HG02943 (cell line): ENCODE measurements at regions not wholly inside any gene's neighbourhood (a gene's known extent, or its start where the extent isn't known, plus 50 kb on each side); places are given as distances from the start of the nearest gene placed in this dataset.
"Not testable (repeated sequence)": the region's sequence is repeated elsewhere in the genome, so short reads cannot be mapped to it uniquely, and the experiment has no call there.

Experiments used
- ATAC-seq: cut with Tn5 transposase; IDR thresholded peaks from one replicate; pipeline ENCODE4 v1.9.1; 2021; ENCODE audit warnings: mild to moderate bottlenecking, low read depth, moderate library complexity; ENCODE audit not compliant: unreplicated experiment

DNA sequence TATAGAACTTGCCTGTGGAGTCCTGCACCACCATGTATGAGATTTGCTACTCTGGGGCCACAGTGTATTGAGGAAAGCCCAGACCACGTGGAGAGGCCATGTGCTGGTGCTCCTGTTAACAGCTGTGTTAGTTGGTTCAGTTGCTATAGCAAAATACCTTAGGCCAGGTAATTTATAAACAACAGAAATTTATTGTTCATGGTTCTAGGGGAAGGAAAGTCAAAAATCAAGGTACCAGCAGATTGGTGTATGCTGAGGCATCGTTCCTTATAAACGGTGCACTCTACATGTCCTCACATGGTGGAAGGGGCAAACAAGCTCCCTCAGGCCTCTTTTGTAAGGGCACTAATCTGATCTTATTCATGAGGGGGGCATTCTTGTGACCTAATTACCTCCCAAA lies 135.9 kb upstream of the FOXN2 start:
- no peak for ATAC-seq

DNA sequence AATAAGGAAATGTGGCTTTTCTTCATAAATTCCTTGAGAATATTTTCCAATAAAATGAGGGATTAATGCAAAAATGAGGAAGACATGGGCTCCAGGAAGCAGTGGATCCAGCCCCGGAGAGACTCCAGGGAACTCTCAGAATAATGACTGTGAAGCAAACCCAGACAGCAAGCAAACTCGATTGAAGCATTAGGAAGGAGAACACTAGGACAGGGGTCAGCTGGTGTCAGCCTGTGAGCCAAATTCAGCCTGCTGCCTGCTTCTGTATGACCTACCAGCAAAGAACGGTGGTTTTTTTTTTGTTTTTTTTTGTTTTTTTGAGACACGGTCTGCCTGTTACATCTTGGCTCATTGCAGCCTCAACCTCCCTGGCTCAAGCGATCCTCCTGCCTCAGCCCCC lies 133.9 kb upstream of the FOXN2 start:
- no peak for ATAC-seq

DNA sequence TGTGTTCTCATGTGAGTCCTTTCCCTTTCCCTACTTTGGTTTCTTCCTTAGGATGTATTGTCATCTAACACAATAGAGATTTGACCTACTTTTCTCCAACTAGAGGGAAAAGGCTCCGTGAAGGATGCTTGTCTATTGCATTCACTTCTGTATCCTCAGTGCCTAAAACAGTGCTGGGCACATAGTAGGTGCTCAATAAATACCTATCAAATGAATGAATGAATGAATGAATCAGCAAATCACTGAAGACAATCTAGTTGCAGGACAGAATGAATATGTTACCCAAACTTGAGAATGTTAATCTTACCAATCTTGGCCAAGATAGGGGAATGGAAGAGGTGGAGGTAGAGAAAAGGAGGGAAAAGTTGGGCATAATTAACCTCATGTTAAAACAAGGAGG lies 131.2 kb upstream of the FOXN2 start:
- ATAC-seq: no peak

DNA sequence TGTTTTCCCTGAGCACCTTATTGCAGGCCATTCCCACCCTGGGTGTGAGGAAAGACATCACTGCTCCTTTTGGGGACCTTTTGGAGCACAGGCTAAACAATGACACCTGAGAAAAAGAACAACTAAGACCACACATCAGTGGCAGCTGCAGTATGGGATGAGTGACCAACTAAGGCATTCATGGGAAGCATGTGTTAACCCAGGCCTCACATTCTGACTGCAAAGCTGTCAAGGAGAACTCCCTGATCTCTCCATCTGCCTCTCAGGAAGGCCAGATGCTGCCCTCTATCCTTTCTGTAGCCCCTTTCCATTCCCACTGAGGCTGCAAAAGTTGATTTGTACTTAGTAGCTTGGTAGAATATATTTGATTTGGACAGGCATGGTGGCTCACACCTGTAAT lies 130.5 kb upstream of the FOXN2 start:
- ATAC-seq: no peak

DNA sequence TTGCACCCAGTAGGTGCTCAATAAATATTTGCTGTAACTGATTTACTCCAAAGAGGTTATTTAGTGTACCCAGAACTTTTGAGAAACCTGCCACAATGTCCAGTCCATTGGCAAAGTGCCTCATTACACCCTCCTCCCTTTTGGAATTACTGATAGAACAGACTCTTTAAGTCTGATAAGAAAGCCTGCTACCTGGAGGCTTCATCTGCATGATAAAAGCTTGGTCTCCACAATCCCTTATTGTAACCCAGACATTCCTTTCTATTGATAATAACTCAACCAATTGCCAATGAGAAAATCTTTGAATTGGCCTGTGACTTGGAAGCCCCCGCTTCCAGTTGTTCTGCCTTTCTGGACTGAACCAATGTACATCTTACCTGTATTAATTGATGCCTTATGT lies 127.0 kb upstream of the FOXN2 start:
- no peak for ATAC-seq

DNA sequence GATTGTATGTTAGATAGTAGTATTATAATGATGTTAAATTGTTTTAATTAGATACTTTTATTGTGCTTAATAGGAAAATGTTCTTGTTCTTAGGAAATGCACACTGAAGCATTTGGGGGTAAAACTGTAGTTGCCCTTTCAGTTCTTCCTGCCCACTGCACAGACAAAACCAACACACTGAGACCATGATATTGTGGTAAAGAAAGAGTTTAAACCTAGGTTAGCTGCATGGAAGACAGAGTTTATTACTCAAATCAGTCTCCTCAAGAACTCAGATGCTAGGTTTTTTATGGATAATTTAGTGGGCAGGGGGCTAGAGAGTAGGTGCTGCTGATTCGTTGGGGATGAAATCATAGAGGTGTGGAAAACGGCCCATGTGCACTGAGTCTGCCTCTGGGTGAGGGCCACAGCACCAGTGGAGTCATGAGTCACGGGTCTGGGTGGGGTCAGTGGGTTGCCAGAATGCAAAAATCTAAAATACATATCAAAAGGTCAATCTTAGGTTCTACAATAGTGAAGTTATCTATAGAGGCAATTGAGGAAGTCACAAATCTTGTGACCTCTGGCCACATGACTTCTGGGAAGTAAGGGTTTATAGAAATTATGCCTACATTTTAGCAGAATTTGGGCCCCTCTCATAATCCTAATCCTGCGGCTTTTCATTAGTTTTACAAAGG lies 124.8 kb upstream of the FOXN2 start:
- ATAC-seq: no peak

DNA sequence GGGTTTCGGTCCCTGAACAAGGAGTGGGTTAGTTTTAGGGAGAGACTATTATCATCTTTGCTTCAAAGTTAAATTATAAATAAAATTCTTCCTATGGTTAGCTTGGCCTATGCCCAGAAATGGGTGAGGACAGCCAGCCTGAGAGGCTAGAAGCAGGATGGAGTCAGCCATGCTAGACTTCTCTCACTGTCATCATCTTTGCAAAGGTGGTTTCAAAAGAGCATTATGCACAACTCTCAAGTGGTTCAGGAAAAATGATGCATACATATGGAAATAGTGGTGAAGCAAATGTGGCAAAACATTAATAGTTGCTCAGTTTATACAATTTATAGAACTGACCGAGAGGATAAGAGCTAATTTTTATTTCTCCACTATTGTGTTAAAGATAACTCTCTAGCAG lies 124.3 kb upstream of the FOXN2 start:
- ATAC-seq: no peak

DNA sequence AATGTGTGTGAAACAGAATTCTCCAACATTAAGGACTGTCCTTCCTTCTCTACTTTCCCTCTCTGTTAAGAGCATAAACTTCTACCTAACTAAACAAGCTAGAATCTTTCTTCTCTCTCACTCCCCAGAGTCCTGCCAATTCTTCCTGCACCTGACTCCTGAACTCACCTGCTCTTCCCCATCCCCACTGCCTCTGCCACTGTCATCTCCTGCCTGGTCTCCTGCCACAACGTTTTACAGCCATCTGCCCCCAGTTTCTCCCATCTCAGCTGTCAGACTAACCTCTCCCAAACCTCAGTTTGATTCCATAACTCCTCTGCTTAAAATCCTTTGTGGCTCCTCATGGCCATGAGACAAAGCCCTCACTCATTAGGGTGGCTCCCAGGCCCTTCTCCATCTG lies 119.8 kb upstream of the FOXN2 start:
- no peak for ATAC-seq

DNA sequence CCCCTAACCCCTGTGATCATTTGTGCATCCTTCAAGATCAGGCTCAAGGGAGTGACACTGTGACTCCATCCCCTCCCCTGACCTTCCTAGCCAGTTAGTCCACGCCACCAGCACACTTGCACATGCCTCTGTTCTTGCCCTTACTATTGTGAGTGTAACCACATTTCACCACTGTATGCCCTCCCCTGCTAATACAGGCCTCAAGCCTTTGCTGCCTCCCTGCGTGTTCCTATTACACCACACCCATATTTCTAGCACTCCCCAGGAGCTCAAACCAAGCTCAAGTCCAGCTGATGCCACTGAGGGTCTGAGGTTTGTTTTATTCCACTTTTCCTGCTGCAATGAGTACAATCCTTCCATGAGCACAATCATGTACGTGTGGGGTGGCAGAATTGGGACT lies 119.3 kb upstream of the FOXN2 start:
- ATAC-seq: no peak

DNA sequence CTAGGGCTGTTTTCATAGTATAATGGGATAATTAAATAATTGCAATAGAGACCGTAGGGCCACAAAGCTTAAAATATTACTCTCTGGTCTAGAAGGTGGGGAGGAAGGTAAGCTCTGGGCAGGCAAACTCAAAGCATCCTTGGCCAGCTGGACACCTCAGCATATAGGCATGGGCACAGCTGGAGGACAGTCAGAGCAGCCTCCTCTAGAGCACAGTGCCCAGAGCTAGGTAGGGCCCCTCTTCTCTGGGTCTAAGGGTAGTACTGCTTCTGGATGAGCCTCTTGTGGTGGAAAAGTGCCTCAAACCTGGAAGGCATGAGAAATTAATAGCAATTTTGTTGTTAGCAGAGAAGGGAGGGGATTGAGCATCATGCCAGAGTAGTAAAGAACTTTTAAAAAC lies 116.9 kb upstream of the FOXN2 start:
- ATAC-seq: no peak

DNA sequence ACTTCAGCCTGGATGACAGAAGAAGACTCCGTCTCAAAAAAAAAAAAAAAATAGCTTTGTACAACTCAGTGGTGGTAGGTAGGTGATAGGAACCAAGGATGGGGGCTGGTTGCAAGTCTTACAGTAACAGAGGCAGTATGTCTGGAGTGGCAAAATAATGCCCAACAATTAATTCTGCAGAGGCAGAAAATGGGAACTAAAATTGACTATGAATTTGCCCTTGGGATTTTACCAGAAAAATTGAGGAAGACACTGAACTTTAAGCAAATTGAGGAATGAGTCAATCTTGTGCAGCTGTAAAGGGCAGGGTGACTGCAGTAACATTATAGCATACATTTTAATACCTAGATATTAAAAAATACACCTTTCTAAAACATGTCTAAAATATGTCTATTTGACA lies 116.1 kb upstream of the FOXN2 start:
- no peak for ATAC-seq

DNA sequence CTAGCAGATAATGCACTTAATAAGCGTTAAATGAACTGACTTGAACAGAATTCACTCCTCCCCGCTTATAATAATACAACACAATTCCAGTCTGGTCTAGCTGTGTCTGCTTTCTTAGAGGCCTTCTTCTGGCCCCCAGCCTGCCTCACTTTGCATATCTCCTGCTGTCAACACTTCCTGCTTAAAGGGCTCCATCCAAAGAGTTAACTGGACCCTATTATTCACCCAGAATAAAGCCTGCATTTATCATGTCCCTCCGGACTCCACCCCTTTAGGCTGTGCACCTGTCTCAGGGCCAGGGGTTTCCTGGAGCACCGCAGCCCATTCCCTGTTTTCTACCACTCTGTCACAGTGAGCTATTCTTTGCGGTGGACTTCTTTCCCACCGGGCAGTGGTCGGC lies 115.4 kb upstream of the FOXN2 start:
- ATAC-seq: no peak

DNA sequence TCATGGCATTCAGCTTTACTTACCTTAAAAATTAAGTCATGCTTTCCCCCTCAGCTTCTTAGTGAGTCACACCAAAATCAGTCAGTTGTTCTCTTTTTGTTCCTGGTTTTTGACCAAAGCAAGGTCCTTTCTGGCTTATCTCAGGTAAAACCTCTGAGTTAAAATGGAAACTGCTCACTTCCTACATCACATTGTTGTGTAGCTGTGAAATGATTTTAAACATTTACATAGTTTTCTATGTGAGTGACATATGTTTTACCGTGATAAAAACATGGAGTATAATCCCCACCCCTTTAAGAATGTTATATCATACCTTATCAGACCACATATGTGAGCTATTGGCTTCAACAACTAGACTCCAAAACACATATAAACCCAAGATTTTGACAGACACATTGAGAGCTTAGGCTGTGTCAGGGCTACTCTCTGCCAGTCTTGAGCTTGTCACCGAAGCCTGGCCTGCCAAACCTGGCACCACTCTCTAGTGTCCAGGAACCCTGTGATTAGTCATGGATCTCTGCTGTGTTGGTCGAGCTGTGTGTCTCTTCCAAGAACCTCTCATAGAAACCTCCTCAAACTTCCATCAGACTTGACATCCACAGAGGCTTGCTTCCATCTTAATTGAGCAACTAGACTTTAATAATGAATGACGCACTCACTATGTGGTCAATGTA lies 113.7 kb upstream of the FOXN2 start:
- no peak for ATAC-seq

DNA sequence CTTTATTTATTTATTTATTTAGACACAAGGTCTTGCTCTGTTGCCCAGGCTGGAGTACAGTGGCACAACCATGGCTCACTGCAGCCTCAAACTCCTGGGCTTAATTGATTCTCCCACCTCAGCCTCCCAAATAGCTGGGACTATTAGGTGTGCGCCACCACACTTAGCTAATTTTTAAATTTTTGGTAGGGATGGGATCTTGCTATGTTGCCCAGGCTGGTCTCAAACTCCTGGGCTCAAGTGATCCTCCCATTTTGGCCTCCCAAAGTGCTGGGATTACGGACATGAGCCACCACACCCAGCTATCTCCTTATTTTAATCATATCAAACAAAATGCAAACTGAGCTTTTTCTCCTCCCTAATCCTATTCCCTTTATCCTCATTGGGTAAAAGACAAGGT lies 113.0 kb upstream of the FOXN2 start:
- not testable (repeated sequence) for ATAC-seq

DNA sequence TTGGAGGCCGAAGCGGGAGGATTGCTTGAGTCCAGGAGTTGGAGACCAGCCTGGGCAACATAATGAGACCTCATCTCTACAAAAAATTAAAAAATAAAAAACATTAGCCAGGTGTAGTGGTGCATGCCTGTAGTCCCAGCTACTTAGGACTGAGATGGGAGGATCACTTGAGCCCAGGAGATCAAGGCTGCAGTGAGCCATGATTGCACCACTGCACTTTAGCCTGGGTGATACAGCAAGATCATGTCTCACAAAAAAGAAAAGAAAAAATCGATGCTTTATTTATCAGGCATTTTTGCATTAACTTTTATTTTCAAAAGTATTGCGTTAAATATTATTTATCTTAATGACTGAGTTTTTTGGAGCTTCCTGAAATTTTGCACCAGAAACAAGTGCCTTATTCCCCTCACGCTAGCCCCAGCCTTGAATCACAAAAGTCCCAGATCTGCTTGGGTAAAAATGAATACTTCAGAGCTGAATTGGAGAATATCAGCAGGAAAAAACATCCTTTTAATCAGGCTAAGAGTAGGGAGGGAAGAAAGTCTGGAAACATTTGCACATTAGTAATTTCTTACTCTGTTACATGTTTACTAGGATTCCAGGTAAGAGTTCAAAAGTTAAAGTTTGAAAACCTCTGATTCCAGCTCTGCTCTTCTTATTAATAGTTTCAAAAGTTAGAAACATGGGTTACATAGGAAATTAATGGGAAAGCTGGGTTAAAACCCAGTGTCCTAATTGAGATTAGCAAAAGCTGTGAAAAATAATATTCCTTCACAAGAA lies 111.4 kb upstream of the FOXN2 start:
- no peak for ATAC-seq

DNA sequence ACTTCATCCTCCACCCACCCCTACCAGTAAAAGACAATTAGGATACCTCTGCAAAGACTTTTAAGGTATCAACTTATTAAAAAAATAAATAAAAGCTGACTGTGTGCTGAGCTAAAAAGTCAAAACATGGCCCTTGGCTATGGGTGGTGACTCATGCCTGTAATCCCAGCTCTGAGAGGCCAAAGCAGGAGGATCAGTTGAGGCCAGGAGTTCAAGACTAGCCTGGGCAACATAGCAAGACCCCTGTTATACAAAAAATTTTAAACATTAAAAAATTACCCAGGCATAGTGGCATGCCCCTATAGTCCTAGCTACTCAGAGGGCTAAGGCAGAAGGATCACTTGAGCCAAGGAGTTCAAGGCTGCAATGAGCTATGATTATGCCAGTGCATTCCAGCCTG lies 110.8 kb upstream of the FOXN2 start:
- ATAC-seq: no peak

DNA sequence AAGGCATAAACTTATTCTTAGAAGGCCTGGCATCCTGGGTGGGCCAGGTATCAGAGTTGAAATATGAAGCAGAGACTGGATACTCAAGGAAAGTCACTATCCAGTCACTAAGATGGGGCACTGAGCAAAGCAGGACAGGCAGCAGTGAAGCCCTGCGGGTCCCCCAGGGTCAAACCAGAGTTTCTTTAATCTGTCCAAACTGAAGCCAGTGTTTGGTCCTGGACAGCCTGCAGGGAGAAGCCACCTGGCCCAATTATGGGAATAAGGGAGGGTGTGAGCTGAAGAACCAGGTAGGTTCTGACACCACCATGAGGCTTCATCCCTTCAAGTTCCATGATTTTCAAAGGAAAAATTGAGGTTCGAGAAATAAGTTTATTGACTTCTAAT lies 109.7 kb upstream of the FOXN2 start:
- ATAC-seq: no peak

DNA sequence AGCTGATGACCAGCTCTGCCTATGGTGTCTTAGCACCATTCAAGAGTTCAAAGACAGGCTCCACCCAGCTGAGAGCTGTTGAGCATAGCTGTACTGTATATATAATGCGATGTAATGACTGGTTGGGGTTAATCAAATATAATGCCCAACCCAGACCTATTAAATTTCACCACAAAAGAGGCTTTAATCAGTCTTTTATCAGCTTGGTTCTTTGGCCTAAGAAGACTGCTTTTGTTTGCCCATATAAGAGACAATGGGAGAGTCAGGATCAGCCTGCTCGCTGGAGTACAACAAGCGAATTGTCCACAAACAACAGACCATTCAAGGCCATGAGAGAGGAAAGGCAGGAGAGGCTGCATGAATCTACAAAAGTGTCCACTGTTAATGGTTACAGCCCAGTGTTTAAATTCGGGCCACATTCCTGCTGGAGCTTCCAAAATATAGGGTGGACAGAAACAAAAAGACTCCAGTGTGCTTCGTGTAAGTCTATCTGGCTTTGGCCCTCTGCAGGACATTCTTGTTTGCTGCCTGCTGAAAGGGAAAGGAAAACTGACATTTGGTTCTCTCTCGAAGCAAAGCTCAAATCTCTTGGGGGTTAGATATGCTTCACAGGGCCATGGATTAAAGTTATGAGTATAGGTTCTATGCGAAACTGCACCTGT lies 109.2 kb upstream of the FOXN2 start:
- peak; percentile 85 for ATAC-seq

DNA sequence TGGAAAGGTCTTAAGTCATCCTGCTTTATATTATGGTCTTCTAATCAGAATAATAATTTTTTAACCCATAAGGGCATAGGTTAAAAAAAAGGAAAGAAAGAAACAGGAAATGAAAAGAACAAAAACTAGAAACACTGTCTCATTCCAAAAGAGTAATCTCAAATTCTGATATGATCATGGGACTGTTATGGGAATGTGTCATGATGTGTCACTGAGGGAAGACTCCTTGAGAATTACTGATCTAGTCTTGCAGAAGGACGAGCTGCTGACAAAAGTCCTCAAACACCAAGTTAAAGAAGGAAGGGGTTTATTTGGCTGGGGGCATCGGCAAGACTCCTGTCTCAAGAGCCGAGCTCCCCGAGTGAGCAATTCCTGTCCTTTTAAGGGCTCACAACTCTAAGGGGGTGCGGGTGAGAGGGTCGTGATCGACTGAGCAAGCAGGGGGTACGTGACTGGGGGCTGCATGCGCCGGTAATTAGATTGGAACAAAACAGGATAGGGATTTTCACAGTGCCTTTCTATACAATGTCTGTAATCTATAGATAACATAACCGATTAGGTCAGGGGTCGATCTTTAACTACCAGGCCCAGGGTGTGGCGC lies 108.3 kb upstream of the FOXN2 start:
- ATAC-seq: not testable (repeated sequence)

DNA sequence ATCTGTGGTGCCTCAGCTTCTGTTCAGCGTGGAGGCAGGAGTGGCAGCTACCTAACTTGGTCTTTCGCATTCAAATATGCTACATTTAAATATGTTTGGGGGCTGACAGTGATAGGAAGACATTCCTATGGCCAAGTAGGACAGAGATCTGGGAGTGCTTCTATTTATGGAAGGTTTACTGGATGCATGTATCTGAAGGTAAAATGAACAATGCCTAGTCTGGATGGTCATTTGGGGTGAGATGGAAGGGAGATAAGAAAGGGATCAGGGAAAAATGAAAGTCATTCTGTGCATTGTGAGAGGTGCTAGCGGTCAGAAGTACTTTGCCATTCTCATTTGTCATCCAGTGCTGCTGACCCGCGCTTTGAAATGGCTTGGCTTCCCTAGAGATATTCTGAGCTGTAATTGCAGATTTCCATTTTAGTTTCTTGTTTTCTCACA lies 107.3 kb upstream of the FOXN2 start:
- no peak for ATAC-seq

DNA sequence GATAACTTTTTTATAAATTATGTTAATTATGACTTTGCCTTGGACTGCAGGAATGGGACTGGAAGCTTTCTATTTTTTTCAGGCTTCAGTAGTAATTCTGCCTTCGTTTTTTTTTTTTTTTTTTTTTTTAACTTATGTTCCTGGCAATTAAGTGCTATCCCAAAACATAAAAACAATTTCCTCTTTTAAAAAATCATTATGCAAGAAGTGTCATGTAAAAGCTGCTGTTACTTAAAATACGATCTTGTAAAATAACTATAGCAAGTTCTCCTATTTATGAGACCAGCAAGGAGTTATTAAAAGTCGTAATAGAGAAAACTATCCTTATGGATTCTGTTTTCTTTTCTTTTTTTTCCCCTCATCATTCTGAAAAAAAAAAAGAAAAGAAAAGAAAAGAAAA lies 106.6 kb upstream of the FOXN2 start:
- no peak for ATAC-seq
